Sigmoid colon (tissue), 6 donors: ENCODE measurements at regions not wholly inside any gene's neighbourhood (a gene's known extent, or its start where the extent isn't known, plus 50 kb on each side); places are given as distances from the start of the nearest gene placed in this dataset.

Experiments used
- DNase-seq: peaks from one replicate; pipeline ENCODE4 v3.0.0-alpha.2; 2019
- H3K27ac ChIP-seq, 4 donors: fragments of 200-600 bp; sonication (generic); one replicate each; pipeline ENCODE4 v1.5.1; 2016 to 2019; ENCODE audit warnings: mild to moderate bottlenecking in 1 of 4
- H3K27me3 ChIP-seq, 3 donors: fragments of 200-600 bp; sonication (generic); one replicate each; pipeline ENCODE4 v1.5.1; 2019; ENCODE audit warnings: mild to moderate bottlenecking in 1 of 3
- H3K36me3 ChIP-seq, 4 donors: fragments of 200-600 bp; sonication (generic); one replicate each; pipeline ENCODE4 v1.5.1; 2016 to 2019
- H3K4me1 ChIP-seq, 4 donors: fragments of 200-600 bp; sonication (generic); one replicate each; pipeline ENCODE4 v1.5.1; 2017 to 2019
- H3K4me3 ChIP-seq, 4 donors: fragments of 200-600 bp; sonication (generic); one replicate each; pipeline ENCODE4 v1.5.1; 2017 to 2019; ENCODE audit warnings: mild to moderate bottlenecking in 2 of 4, moderate library complexity in 1 of 4
- H3K9me3 ChIP-seq, 4 donors: fragments of 200-600 bp in 3 of 4; sonication (generic) in 3 of 4; one replicate each; pipeline versions ENCODE4 v1.5.1 to v1.6.1; 2013 to 2019
- CTCF ChIP-seq, 4 experiments: fragments of 450-650 bp in 3 of 4; fragments of 200-600 bp in 1 of 4; IDR thresholded peaks; one replicate each; pipeline ENCODE4 v1.5.1; 2016 to 2019; ENCODE audit warnings: antibody characterized with exemption in 4 of 4, mild to moderate bottlenecking in 3 of 4, moderate library complexity in 2 of 4
- EP300 ChIP-seq, 4 donors: sonication (generic); formaldehyde crosslinking; IDR thresholded peaks; one replicate each; pipeline ENCODE4 v1.6.1; 2017; ENCODE audit warnings: antibody characterized with exemption in 4 of 4
- POLR2A ChIP-seq, 2 donors: fragments of 450-650 bp; IDR thresholded peaks; one replicate each; pipeline ENCODE4 v1.6.1; 2016; ENCODE audit warnings: antibody characterized with exemption in 2 of 2, mild to moderate bottlenecking in 2 of 2, moderate library complexity in 2 of 2
- POLR2AphosphoS5 ChIP-seq, 4 donors: sonication (generic); formaldehyde crosslinking; IDR thresholded peaks; one replicate each; pipeline ENCODE4 v1.6.1; 2017; ENCODE audit warnings: antibody characterized with exemption in 4 of 4
- WGBS, 2 donors: extraction: QIAGEN DNeasy Blood & Tissue Kit; methylation state at CpG; one replicate each; pipeline ENCODE4 v1.1.7; 2013; 5-methylcytosine and 5-hydroxymethylcytosine counted together
- intact Hi-C: fragments of 100-400 bp; cut with DNase I; formaldehyde crosslinking; loops from one replicate; pipeline ENCODE4 v1.15.1; 2023
- donor health status: healthy with polysubstance abuse.
- donor health status: healthy.

- no peak for DNase-seq
- H3K9me3 ChIP-seq, result peaks cover 2 to 16% (median 11%) of the 10 kb centered on the region in 4 donors
- no peak for TF ChIP-seq POLR2A (IDR thresholded peaks at IDR 0.05)
- no peak for TF ChIP-seq CTCF (IDR thresholded peaks at IDR 0.05)
- no peak for TF ChIP-seq EP300 (IDR thresholded peaks at IDR 0.05)
- no peak for TF ChIP-seq POLR2AphosphoS5 (IDR thresholded peaks at IDR 0.05)
- no peaks in the 10 kb centered on the region for H3K36me3 ChIP-seq
- no peak overlapping the region for H3K27ac ChIP-seq
- intact Hi-C loops, result no loop called here
- 95 to 98% methylated on average over 4 of the region's 4 CpGs for WGBS, 2 donors
- no peaks in the 10 kb centered on the region for H3K27me3 ChIP-seq
- H3K4me1 ChIP-seq, result no peaks in the 10 kb centered on the region
- H3K4me3 ChIP-seq, result no peak overlapping the region
These were observed 60.6 kb upstream of the CDK20 start for GRCh38 chr9:88034964-88035363.

- Histone ChIP-seq H3K9me3 (peaks cover 0 to 16% (median 11%) of the 10 kb centered on the region in 4 donors), H3K4me1 (no peaks in the 10 kb centered on the region), H3K27ac (no peak overlapping the region), H3K4me3 (no peak overlapping the region), H3K27me3 (no peaks in the 10 kb centered on the region), H3K36me3 (no peaks in the 10 kb centered on the region)
- intact Hi-C loops, result no loop called here
- WGBS, 2 donors, result 13 to 67% methylated on average over 3 of the region's 3 CpGs
- TF ChIP-seq EP300 (IDR thresholded peaks at IDR 0.05) (no peak), CTCF (IDR thresholded peaks at IDR 0.05) (no peak)
- no peak for DNase-seq
These were observed 59.0 kb upstream of the CDK20 start for GRCh38 chr9:88033359-88033702.

GRCh38 chr9:88028338-88028737 lies 54.0 kb upstream of the CDK20 start:
- TF ChIP-seq CTCF (IDR thresholded peaks at IDR 0.05) (no peak), POLR2AphosphoS5 (IDR thresholded peaks at IDR 0.05) (no peak), EP300 (IDR thresholded peaks at IDR 0.05) (no peak), POLR2A (IDR thresholded peaks at IDR 0.05) (no peak)
- Histone ChIP-seq H3K36me3 (no peaks in the 10 kb centered on the region), H3K27me3 (no peaks in the 10 kb centered on the region), H3K9me3 (no peaks in the 10 kb centered on the region), H3K4me1 (no peaks in the 10 kb centered on the region), H3K27ac (no peak overlapping the region), H3K4me3 (no peak overlapping the region)
- intact Hi-C loops, result no loop called here
- DNase-seq, result no peak
- 93 to 97% methylated on average over 2 of the region's 2 CpGs for WGBS, 2 donors

GRCh38 chr9:88026118-88026479 lies 51.8 kb upstream of the CDK20 start:
- no peaks in the 10 kb centered on the region for H3K36me3 ChIP-seq
- no peaks in the 10 kb centered on the region for H3K9me3 ChIP-seq
- 93% methylated on average over 1 of the region's 1 CpG for WGBS, 2 donors
- TF ChIP-seq CTCF (IDR thresholded peaks at IDR 0.05) (no peak), POLR2A (IDR thresholded peaks at IDR 0.05) (no peak), EP300 (IDR thresholded peaks at IDR 0.05) (no peak), POLR2AphosphoS5 (IDR thresholded peaks at IDR 0.05) (no peak)
- no peaks in the 10 kb centered on the region for H3K4me1 ChIP-seq
- DNase-seq, result no peak
- no peak overlapping the region for H3K4me3 ChIP-seq
- H3K27ac ChIP-seq, result no peak overlapping the region
- no peaks in the 10 kb centered on the region for H3K27me3 ChIP-seq
- intact Hi-C loops, result no loop called here

GRCh38 chr9:88025411-88026117 lies 51.2 kb upstream of the CDK20 start:
- Histone ChIP-seq H3K9me3 (no peaks in the 10 kb centered on the region), H3K27me3 (no peaks in the 10 kb centered on the region), H3K27ac (no peak overlapping the region), H3K4me3 (no peak overlapping the region), H3K4me1 (no peaks in the 10 kb centered on the region), H3K36me3 (no peaks in the 10 kb centered on the region)
- DNase-seq, result no peak
- WGBS, 2 donors, result 89% methylated on average over 8 of the region's 8 CpGs
- intact Hi-C loops, result no loop called here
- TF ChIP-seq CTCF (IDR thresholded peaks at IDR 0.05), result no peak
- no peak for TF ChIP-seq EP300 (IDR thresholded peaks at IDR 0.05)
- no peak for TF ChIP-seq POLR2A (IDR thresholded peaks at IDR 0.05)
- TF ChIP-seq POLR2AphosphoS5 (IDR thresholded peaks at IDR 0.05), result no peak
